ENCODE measurements at regions not wholly inside any gene's neighbourhood (a gene's known extent, or its start where the extent isn't known, plus 50 kb on each side); places are given as distances from the start of the nearest gene placed in this dataset.

- intact Hi-C loops (cut with DNase I; ENCODE audit: low total_unique reads), result no loop called here
- WGBS, 2 donors, result 83 to 89% methylated on average over 3 of the region's 3 CpGs
- no peak for DNase-seq
- H3K27ac ChIP-seq, result no peak overlapping the region
- no peaks in the 10 kb centered on the region for H3K27me3 ChIP-seq
- TF ChIP-seq CTCF (IDR thresholded peaks at IDR 0.05), result no peak
- no peaks in the 10 kb centered on the region for H3K4me1 ChIP-seq
- no peak overlapping the region for H3K4me3 ChIP-seq
- no peaks in the 10 kb centered on the region for H3K36me3 ChIP-seq (ENCODE audit: low read depth, missing control alignments)
- H3K9me3 ChIP-seq, result no peaks in the 10 kb centered on the region
Observed at GRCh38 chr3:33954956-33955355, 156.5 kb downstream of the PDCD6IP start.

DNA sequence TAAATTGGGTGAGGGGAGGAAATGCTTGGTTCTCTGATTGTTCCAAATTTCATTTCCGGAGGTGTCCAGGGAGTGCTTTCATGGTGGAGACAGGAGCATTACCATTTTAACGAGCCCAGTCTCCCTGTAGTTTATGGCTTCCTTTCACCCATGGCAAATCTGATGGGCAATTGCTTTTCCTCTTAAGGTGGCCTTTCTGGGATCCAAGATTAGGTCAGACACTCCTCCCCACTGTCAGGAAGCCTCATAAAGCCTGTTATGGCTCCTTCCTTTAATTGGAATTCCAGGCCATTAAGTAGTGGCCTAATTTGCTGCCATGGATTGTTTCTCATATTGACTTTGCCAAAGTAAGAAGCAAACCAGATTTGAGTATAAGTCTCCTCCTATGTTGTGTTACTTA lies 157.8 kb downstream of the PDCD6IP start:
- Histone ChIP-seq H3K27me3 (no peaks in the 10 kb centered on the region), H3K4me1 (no peaks in the 10 kb centered on the region), H3K9me3 (no peaks in the 10 kb centered on the region), H3K4me3 (no peak overlapping the region), H3K36me3 (ENCODE audit: low read depth, missing control alignments) (no peaks in the 10 kb centered on the region), H3K27ac (no peak overlapping the region)
- no peak for DNase-seq
- 41 to 55% methylated on average over 2 of the region's 2 CpGs for WGBS, 2 donors
- TF ChIP-seq POLR2A (IDR thresholded peaks at IDR 0.05) (no peak), CTCF (IDR thresholded peaks at IDR 0.05) (no peak)
- intact Hi-C loops (cut with DNase I; ENCODE audit: low total_unique reads), result no loop called here

GRCh38 chr3:33956776-33957175 lies 158.3 kb downstream of the PDCD6IP start:
- H3K36me3 ChIP-seq (ENCODE audit: low read depth, missing control alignments), result no peaks in the 10 kb centered on the region
- no peaks in the 10 kb centered on the region for H3K27me3 ChIP-seq
- no peak for DNase-seq
- intact Hi-C loops (cut with DNase I; ENCODE audit: low total_unique reads), result no loop called here
- TF ChIP-seq POLR2A (IDR thresholded peaks at IDR 0.05), result no peak
- no peak for TF ChIP-seq CTCF (IDR thresholded peaks at IDR 0.05)
- no peak overlapping the region for H3K4me3 ChIP-seq
- no peaks in the 10 kb centered on the region for H3K4me1 ChIP-seq
- 53 to 68% methylated on average over 4 of the region's 4 CpGs for WGBS, 2 donors
- no peaks in the 10 kb centered on the region for H3K9me3 ChIP-seq
- H3K27ac ChIP-seq, result no peak overlapping the region

- H3K27ac ChIP-seq, result no peak overlapping the region
- TF ChIP-seq CTCF (IDR thresholded peaks at IDR 0.05), result no peak
- TF ChIP-seq POLR2A (IDR thresholded peaks at IDR 0.05), result no peak
- no peak overlapping the region for H3K4me3 ChIP-seq
- H3K36me3 ChIP-seq (ENCODE audit: low read depth, missing control alignments), result no peaks in the 10 kb centered on the region
- intact Hi-C loops (cut with DNase I; ENCODE audit: low total_unique reads), result no loop called here
- H3K9me3 ChIP-seq, result no peaks in the 10 kb centered on the region
- H3K27me3 ChIP-seq, result no peaks in the 10 kb centered on the region
- H3K4me1 ChIP-seq, result no peaks in the 10 kb centered on the region
- DNase-seq, result no peak
- whole genome bisulfite sequencing, 2 donors, result 62 to 90% methylated on average over 5 of the region's 5 CpGs
Observed at GRCh38 chr3:33957176-33957575, 158.7 kb downstream of the PDCD6IP start.

DNA sequence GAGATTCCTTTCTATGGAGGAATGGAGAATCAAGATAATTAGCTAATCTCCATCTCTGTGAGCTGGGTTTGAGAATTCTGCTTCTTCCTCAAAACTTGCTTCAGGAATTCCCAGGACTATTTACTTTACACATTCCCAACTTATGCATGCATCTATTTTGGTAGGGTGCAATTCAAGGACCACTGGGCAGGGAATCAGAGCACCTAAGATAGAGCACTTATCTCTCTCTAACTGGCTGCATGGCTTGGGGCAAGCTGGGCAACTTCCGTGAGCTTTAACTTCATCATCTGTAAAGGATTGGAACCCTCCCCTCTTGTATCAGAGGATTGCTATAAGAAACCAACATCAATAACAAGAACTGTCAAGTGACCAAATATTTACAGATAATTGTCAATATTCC lies 160.2 kb downstream of the PDCD6IP start:
- no peak overlapping the region for H3K4me3 ChIP-seq
- H3K4me1 ChIP-seq, result no peaks in the 10 kb centered on the region
- H3K36me3 ChIP-seq (ENCODE audit: low read depth, missing control alignments), result no peaks in the 10 kb centered on the region
- intact Hi-C loops (cut with DNase I; ENCODE audit: low total_unique reads), result no loop called here
- H3K9me3 ChIP-seq, result no peaks in the 10 kb centered on the region
- TF ChIP-seq POLR2A (IDR thresholded peaks at IDR 0.05), result no peak
- no peak for TF ChIP-seq CTCF (IDR thresholded peaks at IDR 0.05)
- DNase-seq, result no peak
- 70% methylated on average over 1 of the region's 1 CpG for WGBS, 2 donors
- no peaks in the 10 kb centered on the region for H3K27me3 ChIP-seq
- H3K27ac ChIP-seq, result no peak overlapping the region
